Effector CD4-positive, alpha-beta T cell (primary cell): ENCODE measurements at regions not wholly inside any gene's neighbourhood (a gene's known extent, or its start where the extent isn't known, plus 50 kb on each side); places are given as distances from the start of the nearest gene placed in this dataset.
A peak's percentile ranks its signal among the peaks of the same experiment; 100 is the strongest.
"Not testable (repeated sequence)": the region's sequence is repeated elsewhere in the genome, so short reads cannot be mapped to it uniquely, and the experiment has no call there.

ENCODE experiments used
- DNase-seq: peaks from one replicate; pipeline ENCODE4 v3.0.0-alpha.2; 2020

GRCh38 chr18:21928925-21929324, 188.3 kb downstream of the MIB1 start:
- no peak for DNase-seq

GRCh38 chr18:21930177-21930576, 189.6 kb downstream of the MIB1 start:
- no peak for DNase-seq

GRCh38 chr18:21933931-21934765, 193.6 kb downstream of the MIB1 start:
- DNase-seq = no peak

- no peak for DNase-seq
These were observed 194.1 kb downstream of the MIB1 start for GRCh38 chr18:21934766-21935015.

GRCh38 chr18:21943456-21943855, 202.9 kb downstream of the MIB1 start:
- DNase-seq = no peak

GRCh38 chr18:21949326-21950015, 208.9 kb downstream of the MIB1 start:
- no peak for DNase-seq

GRCh38 chr18:21955757-21956652, 213.4 kb upstream of the GATA6 start:
- peak; percentile 74 for DNase-seq

GRCh38 chr18:21958263-21958662, 211.1 kb upstream of the GATA6 start:
- no peak for DNase-seq

- no peak for DNase-seq
These were observed 210.5 kb upstream of the GATA6 start for GRCh38 chr18:21958707-21959450.

GRCh38 chr18:21960189-21960588, 209.2 kb upstream of the GATA6 start:
- no peak for DNase-seq

- no peak for DNase-seq
These were observed 206.1 kb upstream of the GATA6 start for GRCh38 chr18:21963336-21963735.

- DNase-seq = no peak
These were observed 201.1 kb upstream of the GATA6 start for GRCh38 chr18:21968338-21968737.

GRCh38 chr18:21972281-21972680, 197.1 kb upstream of the GATA6 start:
- DNase-seq = no peak

GRCh38 chr18:21975954-21976353, 193.4 kb upstream of the GATA6 start:
- not testable (repeated sequence) for DNase-seq

GRCh38 chr18:21978546-21979170, 190.7 kb upstream of the GATA6 start:
- DNase-seq = no peak

- no peak for DNase-seq
These were observed 190.2 kb upstream of the GATA6 start for GRCh38 chr18:21979171-21979560.

GRCh38 chr18:21979759-21980158, 189.6 kb upstream of the GATA6 start:
- no peak for DNase-seq

- no peak for DNase-seq
These were observed 188.6 kb upstream of the GATA6 start for GRCh38 chr18:21980744-21981143.

- not testable (repeated sequence) for DNase-seq
These were observed 187.9 kb upstream of the GATA6 start for GRCh38 chr18:21981489-21981888.

GRCh38 chr18:21991081-21991534, 178.3 kb upstream of the GATA6 start:
- no peak for DNase-seq

- no peak for DNase-seq
These were observed 177.5 kb upstream of the GATA6 start for GRCh38 chr18:21991886-21992285.

- DNase-seq = no peak
These were observed 173.0 kb upstream of the GATA6 start for GRCh38 chr18:21996351-21996826.
